ENCODE measurements at regions not wholly inside any gene's neighbourhood (a gene's known extent, or its start where the extent isn't known, plus 50 kb on each side); places are given as distances from the start of the nearest gene placed in this dataset.

DNA sequence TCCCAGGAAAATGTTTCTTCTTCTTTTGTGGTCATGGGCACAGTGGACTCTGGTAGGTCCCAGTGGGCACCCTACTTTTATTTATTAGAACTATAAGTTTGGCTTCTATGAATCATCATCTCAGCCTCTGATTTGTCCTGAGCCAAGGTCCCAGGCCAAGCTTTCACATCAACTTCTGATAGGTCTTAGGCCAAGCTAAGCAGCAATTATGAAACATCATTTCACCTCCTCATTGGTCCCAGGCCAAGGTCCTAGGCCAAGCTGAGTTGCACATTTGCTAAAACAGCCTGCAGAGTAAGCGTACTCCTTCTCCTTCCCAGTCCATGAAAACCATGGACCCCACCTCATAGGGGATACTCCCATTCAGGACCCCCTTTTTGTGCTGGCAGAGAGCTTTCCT is 87.4 kb upstream of the UTY start:
- no peak for TF ChIP-seq POLR2A (IDR thresholded peaks at IDR 0.05)
- TF ChIP-seq, protein P1, sequence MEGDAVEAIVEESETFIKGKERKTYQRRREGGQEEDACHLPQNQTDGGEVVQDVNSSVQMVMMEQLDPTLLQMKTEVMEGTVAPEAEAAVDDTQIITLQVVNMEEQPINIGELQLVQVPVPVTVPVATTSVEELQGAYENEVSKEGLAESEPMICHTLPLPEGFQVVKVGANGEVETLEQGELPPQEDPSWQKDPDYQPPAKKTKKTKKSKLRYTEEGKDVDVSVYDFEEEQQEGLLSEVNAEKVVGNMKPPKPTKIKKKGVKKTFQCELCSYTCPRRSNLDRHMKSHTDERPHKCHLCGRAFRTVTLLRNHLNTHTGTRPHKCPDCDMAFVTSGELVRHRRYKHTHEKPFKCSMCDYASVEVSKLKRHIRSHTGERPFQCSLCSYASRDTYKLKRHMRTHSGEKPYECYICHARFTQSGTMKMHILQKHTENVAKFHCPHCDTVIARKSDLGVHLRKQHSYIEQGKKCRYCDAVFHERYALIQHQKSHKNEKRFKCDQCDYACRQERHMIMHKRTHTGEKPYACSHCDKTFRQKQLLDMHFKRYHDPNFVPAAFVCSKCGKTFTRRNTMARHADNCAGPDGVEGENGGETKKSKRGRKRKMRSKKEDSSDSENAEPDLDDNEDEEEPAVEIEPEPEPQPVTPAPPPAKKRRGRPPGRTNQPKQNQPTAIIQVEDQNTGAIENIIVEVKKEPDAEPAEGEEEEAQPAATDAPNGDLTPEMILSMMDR (IDR thresholded peaks at IDR 0.05) = no peak
